ENCODE measurements at regions not wholly inside any gene's neighbourhood (a gene's known extent, or its start where the extent isn't known, plus 50 kb on each side); places are given as distances from the start of the nearest gene placed in this dataset.
"Not testable (repeated sequence)": the region's sequence is repeated elsewhere in the genome, so short reads cannot be mapped to it uniquely, and the experiment has no call there.

DNA sequence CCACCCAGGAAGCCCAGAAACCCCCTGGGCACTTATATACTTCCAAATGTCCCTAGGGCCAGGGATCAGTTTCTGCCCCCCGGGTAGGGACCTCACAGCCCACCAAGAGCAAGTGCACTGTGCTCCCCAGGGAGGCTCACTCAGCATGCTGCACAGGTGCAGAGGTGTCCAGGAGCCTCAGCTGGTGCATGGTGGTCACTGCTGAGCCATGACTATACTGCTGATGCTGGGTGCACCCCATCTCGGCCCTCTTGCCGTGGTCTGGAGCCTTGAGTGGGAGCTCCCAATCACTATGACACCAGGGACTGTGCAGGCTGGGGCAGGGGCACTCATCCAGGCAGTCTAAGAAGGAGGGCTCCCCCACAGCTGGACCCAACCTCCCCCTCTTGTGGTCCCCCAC lies 617.8 kb upstream of the RAB6C start:
- DNase-seq, result no peak

DNA sequence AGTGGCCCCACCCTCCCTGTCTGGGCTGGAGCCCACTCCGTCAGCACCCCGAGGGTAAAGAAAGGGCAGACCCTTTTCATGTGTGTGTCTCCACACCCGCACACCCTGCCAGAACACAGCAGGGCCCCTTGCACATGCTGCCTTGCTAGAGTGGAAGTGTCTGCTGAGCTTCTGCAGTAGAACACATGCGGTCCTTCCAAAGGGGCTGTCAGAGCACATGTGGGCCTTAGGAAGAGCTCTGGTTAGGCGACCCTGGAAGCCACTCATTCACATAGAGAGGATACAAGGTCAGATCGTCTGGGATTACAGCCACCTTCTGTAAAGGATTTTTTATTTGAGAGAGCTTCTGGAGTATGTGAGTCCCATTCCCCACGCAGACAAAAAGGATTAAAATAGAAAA lies 613.2 kb upstream of the RAB6C start:
- no peak for DNase-seq

DNA sequence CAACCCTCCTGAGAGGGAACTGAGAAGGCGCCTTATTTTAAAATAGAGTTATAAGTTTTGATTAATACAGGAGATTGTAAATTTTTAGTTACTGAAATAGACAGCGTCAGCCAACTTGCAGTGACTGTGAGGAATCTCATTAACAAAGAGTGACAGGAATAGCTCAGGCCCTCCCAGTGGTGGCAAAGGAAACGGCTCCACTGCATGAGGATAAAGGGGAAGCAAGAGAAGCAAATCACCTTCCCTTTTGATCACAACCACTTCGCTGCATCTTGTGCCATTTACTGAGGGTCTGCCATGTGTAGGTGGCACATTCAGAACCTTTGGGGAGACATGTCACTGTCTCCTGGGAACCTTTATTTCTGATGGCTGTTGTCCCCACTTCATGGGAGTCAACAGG lies 612.4 kb upstream of the RAB6C start:
- no peak for DNase-seq

DNA sequence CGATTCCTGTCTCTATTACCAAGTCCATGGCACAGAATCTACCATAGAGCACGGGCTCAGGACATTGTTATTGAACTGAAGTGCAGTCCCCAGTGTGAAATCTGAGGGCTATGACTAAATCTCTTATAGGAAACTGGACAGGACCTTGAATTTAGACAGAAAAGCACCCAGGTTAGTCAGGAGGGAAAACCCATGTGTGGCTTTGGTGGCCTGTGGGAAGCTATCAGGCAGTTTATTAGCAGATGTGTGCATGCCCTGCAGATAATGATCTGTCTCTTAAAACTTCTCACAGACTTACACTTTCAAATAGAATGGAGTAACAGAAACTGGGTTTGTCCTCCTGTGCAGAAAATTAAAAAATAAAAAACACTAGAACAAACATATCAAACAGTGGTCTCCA lies 610.0 kb upstream of the RAB6C start:
- DNase-seq, result no peak

DNA sequence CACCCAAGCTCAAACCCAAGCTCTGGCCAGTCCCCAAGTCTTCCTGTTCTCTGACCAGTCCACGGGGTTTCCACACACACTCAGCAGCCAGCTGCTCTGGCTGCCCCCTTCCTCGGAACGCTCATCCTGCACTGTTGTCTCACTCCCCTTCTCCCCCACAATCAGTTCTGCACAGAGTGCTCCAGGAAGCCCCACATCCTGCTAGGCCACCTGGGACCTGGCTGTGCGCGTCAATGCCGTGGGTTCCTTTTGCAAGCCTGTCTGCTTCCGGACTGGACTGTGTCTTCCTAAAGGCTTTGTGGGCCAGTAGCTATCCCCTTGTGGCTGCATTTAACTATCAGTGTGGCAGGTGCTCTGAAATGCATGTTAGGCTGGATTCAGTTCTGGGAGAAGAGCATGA lies 605.0 kb upstream of the RAB6C start:
- no peak for DNase-seq

DNA sequence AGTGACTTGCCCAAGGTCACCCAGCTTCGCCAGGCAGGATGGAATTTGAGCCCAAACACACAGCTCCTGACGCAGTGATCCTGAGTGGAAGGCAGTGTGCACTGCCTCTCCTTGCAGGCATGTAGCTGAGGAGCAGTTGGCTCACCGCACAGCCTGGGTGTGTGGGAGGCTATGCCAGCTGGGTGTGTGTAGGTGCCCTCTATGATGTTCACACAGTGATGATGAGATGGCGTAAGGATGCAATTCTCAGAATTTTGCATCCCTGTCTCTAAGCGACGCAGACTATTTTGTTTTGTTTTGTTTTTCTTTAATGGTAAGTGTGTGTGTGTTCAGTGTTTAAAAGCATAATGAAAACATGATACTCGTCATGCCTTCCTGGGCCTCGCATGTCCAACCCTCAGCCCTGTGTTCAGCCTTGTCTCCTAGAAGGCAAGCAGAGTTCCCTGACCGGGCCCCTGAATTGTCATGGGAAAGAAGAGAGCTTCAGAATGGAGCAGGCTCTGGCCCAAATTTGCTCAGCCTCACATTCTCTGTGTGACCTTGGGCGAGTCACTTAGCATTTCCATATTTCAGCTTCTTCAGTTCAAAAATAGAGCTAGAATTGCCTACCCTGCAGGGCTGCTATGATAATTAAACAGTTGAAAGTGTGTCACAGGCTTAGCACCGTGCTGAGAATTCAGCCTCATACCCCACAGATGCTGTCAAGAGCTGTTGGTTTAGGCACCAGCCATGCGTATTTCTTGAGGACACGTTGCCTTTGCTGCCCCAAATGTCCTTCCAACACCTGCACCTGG lies 603.6 kb upstream of the RAB6C start:
- DNase-seq, result no peak

DNA sequence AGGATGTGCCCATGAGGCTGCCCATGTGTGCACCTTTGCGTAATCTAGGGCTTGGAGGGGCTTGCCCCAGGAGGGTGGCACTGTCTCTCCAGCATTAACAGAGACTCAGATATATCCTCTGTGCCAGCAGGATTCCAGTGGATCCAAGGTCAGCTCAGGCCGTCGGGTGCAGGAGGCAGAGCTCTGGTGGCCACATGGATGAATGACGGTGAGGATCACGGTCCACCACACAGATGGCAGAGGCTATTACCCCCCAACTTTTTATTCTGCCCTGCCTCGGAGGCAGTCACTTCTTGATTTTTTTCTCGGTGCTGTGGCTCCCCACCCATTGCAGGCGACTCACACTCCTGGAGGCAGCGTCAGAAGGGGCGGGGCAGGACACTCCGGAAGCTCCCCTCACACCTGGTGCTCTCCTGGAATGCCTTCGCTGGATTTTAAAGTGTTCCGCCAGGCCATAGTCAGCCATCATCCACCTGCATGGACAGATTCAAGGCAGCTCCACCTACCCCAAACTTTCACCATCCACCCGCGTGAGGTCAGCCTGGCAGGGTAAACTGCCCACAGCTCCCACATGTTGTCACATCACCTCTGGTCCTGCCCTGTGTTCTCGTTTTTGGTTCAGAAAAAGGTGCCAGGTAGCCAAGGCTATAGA lies 602.9 kb upstream of the RAB6C start:
- no peak for DNase-seq

DNA sequence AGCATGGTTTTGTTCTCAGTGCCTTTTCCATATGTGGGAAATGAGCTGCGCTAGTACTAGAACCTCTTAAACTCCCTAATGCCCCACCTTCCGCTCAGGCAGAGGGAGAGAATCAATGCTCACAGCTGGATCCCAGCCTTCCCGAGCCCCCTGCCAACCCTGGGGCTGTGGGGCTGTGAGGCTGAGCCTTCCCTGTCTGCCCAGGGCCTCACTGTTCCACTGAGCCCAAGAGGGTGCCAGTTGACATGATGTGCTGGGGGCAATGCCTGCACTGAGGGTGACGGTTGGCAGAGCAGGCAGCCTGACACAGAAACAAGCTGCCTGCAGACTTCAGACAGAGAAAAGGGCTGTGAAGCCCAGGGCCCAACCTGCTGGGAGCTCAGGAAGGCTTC lies 602.4 kb upstream of the RAB6C start:
- no peak for DNase-seq

DNA sequence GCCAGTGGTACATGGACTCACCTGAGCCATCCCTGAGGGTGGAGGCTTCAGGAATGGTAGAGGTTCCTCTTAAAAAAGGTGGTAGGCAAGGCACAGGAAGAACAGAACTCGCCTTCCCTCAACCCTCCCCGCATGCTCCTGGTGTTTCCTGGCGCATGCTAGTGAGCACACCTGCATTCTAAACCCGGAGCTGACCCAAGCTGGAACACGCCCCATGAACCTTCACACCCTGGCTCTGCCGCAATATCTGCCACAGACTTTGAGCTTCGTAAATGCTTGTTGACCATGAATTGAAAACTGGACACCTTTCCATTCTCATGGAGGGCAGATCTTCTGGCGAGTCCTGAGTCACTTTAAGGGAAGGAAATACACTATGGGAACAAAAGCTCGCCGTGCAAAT lies 601.3 kb upstream of the RAB6C start:
- no peak for DNase-seq

DNA sequence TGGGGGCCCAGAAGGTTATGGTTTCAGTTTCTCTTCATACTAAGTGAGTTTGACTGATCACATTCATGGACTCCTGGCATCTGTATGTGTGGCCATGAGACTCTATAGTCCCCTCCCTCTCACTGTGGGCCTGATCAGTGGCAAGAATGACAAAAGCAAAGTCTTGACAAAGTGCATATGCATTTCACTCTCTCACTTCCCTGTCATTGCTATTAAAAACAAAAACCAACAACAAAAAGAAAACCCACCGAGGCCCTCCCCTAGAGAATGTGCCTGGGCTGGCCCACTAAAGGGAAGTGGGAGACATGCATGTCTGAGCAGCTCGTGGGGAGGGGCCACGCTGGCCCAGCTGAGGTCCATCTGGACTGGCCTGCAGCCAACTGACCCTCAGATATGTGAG lies 600.1 kb upstream of the RAB6C start:
- DNase-seq, result no peak

DNA sequence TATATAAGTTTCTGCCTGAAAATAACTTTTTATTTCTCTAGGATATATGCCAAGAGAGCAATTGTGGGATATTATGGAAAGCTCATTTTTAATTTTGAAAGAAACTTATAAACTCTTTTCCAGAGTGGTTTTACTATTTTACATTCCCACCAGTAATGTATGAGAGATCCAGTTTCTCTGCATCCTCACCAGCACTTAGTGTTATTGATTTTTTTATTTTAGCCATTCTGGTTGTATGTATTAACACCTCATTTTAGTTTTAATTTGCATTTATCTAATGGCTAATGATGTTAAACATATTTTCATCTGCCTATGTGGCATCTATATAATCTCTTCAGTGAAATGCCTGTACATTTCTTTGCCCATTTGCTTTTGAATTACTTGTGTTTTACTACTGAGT lies 597.7 kb upstream of the RAB6C start:
- DNase-seq, result no peak

DNA sequence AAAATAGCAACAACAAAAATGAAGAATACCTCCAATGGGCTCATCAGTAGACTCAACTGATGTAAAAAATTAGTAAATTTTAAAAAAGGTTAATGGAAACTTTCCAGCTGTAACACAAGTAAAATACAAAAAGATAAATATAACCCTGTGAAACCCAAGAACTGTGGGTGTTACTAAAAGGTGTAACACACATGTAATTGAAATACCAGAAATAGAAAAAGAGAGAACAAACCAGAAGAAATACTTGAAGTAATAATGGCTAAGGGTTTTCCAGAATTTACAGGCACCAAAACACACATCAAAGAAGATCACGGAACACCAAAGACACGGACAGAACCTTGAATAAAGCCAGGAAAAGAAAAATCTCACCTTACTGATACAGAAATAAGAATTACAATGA lies 590.6 kb upstream of the RAB6C start:
- no peak for DNase-seq

DNA sequence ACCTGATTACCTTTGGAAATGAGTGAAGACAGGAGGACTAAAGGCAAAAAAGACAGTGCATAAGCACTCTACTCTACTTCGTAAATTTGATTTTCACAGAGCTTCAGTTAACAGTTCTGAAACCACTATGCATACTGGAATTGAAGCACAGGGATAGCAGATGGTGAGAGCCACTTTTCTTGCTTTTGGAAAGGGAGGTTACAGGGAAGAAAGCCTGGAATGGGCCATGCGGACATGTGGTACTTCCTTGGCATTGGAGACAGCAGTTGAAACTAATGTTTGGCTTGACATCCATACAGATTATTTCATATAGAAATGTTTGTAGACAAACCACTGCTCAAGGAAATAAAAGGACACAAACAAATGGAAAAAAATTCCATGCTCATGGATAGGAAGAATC lies 585.6 kb upstream of the RAB6C start:
- no peak for DNase-seq

DNA sequence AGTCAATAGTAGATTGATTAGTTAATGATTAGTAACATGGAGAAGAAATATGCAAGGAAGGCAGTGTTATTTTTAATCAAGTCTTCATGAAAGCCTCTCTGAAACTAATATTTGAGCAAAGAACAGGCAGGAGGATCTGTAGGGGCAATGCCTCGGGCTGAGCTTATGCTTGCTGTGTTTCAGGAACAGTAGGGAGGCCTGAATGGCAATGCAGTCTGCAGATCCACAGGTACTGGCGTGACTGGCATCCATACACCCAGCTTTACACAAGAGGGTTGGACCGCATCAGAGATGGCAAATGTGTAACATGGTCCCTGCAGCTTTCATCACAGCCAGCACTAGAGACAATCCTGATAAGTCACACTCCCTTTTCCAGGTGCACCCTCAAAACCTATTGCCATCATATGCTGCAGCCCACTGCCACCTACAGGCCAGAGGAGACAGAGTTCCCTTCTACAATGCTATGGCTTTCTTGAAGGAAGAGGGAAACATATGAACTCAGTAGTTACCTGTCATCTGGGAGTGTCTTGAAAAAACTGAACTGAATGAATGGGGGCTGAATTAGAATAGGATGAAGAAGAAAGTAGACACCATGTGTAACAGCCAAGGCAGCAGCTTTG lies 582.4 kb upstream of the RAB6C start:
- DNase-seq, result no peak

DNA sequence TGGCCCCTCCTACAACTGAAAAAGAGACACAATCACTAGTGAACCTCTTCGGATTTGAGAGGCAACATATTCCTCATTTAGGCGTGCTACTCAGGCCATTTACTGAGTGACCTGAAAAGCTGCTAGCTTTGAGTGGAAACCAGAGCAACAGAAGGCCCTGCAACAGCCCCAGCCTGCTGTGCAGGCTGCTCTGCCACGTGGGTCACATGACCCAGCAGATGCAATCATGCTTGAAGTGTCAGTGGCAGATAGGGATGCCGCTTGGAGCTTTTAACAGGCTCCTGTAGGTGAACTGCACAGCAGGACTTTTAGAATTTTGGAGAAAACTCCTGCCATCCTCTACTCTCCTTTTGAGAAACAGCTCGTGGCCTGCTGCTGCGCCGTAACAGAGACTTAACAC lies 578.6 kb upstream of the RAB6C start:
- DNase-seq, result no peak

DNA sequence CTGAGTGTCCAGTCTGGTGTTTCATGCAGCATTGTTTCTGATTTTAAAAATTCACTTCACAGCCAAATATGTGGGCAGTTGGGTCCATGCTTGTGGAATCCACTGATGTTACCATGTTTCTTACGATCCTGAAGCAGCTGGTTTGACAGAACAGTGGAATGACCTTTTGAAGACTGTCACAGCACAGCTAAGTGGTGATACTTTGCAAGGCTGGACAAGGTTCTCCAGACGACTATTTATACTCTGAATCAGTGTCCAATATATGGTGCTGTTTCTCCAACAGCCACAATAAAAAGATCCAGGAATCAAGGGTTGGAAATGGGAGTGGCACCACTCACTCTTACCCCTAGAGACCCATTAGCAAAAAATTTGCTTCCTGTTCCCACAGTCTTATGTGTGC lies 577.4 kb upstream of the RAB6C start:
- no peak for DNase-seq

DNA sequence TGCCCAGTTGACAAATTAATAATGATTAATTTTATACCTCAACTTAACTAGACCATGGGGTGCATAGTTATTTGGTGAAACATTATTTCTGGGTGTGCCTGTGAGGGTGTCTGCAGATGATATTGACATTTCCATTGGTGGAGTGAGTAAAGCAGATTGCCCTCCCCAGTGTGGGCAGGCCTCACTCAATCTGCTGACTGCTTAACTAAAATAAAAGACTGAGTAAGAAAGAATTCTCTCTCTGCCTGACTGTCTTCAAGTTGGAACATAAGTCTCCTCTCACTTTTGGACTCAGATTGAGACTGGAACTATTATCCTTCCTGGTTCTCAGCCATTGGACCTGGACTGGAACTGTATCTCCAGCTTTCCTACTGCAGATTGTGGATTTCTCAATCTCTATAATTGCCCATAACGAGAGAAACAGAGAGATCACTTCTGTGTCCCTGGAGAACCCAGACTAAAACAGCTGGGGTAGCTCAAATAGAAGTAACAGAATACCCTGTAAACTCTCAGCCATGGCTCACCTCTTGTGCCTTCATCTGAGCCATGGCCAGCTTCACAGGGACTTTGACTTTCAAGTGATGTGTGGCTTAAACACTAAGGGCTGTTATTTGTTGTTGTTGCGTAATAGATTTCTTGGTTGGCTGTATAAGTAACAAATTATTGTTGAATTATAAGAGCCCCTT lies 575.3 kb upstream of the RAB6C start:
- DNase-seq, result no peak

DNA sequence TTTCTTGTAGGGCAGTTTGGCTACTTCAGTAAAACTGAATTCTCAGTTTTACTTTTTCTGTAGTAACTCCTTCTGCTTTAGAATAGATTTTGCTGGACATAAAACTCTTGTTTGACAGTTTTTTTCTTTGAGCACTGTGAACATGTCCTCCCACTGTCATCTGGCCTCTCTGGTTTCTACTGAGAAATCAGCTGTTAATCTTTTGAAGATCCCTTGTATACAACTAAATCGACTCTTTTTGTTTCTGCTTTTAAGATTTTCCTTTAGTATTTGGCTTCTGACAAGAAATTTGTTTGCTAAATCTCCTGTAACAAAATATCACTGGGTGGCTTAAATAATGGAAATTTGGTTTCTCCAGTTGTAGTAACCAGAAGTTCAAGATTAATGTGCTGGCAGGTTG lies 570.9 kb upstream of the RAB6C start:
- no peak for DNase-seq

DNA sequence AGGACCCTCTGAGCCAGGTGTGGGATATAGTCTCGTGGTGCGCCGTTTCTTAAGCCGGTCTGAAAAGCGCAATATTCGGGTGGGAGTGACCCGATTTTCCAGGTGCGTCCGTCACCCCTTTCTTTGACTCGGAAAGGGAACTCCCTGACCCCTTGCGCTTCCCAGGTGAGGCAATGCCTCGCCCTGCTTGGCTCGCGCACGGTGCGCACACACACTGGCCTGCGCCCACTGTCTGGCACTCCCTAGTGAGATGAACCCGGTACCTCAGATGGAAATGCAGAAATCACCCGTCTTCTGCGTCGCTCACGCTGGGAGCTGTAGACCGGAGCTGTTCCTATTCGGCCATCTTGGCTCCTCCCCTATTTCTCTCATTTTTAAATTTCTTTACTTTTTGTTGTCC lies 562.4 kb upstream of the RAB6C start:
- not testable (repeated sequence) for DNase-seq

DNA sequence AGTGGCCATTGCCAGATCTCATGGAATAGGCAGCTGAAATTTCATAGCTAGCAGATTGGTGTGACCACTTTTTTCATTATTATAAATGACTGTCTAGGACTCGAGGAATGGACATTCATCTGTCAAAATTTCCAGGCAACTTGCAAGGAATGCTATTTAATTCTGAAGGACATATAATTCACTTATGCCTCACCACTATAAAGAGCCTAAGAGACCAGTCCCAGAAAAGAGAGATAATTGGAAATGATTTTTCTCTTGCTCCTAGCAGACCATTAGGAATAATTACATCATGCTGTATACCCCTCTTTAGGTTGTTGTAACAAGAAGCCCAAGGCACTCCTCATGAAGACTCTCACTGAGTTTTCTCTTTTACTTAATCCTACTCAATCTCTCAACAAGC lies 557.4 kb upstream of the RAB6C start:
- no peak for DNase-seq

DNA sequence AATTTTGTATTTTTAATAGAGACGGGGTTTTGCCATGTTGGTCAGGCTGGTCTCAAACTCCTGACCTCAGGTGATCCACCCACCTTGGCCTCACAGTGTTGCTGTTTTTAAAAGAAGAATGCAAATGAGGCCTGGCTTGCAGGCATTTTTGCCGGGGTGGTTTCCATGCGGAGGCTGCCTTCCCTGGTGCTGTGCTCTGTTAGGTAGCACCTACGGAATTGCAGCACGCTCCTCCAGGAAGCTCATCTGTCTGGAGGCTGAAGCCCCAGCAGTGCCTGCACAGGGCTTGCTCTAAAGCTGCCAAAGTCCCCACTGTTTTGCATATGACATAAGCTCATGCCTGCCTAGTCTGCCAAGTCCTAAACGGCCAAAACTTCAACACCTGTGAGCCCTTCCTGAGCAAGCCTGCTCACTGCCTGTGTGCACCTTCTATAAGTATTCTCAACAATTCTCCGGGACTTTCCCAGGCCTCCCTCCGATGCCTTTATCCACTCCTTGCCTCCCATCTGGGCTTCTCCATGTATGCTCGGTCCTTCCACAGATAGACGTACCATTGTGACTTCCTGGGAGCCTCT lies 551.3 kb upstream of the RAB6C start:
- no peak for DNase-seq

DNA sequence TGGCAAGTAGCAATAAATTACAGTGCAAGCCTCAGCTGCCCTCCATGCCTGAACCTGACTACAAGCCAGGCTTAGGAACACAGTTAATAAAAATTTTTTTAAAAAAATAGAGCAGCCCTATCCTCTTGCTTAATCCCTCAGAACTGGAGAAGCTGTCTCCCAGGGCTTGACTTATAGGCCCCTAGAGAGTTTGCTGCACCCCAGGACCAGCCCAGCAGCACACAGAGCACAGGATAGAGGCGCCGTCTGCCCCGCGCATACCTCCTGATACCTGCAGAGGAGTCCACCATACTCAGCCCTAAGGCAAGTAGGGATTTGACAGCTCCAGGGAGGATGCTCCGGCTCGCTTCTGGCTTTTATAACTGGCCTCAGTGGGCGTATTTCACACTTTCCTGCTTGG lies 548.6 kb upstream of the RAB6C start:
- DNase-seq, result no peak

DNA sequence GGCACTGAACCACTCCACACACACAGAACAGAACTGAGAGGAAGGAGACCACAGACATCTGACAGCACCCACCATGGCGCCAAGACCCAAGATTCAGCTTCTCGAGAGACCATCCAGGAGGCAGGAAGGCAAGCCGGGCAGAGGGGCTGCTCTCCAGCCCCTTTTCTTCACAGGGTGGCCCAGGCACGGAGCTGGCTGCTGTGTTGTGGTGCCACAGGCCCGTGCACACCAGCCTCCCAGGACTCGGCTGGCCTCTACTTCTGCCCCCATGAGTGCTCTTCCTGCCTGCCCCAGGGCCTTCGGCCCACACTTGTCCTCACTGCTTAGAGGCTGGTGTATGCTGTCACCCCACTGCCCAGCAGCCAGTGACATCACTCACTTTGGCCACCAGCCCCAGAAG lies 547.6 kb upstream of the RAB6C start:
- DNase-seq, result no peak

DNA sequence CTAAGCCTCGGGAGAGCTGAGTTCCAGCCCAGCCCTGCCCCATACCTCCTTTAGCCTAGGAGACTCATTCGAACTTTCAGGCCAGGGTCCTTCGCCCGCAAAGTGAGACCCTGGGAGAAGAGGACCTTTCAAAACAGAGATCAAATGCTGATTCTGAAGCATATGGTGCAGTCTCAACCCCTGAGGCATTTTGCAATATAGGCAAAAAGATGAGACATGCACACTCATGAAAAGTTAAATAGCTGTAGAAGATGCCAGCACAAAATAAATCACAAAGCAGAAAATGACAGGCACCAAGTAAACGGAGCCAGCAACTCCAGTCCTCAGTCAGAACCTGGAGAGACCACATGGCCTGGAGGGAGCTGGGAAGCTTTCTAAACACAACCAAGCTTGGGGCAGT lies 542.7 kb upstream of the RAB6C start:
- no peak for DNase-seq

Measured in CD4-positive, alpha-beta T cell treated with Interleukin-17A for 4 hours (primary cell).